SK-MEL-5 (cell line): ENCODE measurements at regions not wholly inside any gene's neighbourhood (a gene's known extent, or its start where the extent isn't known, plus 50 kb on each side); places are given as distances from the start of the nearest gene placed in this dataset.
A peak's percentile ranks its signal among the peaks of the same experiment; 100 is the strongest.

Experiments used
- DNase-seq: peaks from one replicate; pipeline ENCODE4 v3.0.0-alpha.2; 2016; ENCODE audit warnings: low read depth, low spot score
- in situ Hi-C: cut with HindIII; loops from 2 replicates; pipeline ENCODE4 v1.10.0; 2016; ENCODE audit warnings: low sequenced_read_pairs, high pct_unique_total_duplicates, low pct_unique_long_range_greater_than_20kb

DNA sequence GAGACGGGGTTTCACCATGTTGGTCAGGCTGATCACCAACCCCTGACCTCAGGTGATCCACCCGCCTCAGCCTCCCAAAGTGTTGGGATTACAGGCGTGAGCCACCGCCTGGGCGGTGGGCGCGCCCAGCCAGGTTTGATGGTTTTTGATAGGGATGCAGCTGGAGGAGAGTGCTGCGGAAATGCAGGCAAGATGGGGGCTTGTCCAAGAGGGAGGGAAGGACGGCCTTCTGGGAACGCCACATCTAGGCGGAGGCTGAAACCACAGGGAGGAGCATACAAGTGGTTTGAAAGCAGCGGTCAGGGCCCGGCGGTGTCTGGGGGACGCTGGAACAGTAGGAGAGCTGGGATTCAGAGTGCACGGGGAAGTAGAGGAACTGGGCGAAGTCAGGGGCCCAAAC, 134.6 kb downstream of the VRK1 start:
- in situ Hi-C loops: no loop called here
- no peak for DNase-seq

DNA sequence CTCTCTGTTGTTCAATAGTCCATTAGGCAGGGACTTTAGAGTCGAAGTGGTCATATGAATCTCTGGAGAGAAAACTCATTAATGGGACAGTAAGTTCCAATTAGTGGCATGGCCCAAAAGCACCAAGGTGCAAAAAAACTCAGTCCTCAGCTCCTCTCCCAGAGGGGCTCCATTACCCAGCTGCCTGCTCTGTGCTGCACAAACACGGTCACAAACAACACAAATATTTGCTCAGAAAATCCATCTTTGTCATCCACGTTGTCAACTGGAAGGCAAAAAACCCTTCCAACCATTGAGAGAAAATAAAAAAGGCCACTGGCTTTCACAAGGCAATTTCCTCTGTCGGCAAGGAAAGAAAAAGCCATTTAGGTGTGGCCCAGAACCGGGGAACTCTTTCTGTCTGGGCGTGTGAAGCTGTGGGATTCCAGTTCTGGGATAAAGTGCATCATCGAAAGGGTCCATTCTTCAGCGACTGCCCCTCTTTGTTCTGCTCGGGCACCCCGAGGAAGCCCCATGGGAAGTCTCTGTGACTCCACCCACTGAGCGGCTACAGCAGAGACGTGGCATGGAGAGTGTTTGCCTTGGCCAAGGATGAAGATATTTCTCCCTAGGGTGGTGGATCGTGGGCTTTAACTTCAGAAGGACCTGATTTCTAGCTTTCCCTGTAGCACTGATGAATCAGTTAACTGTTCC, 137.6 kb downstream of the VRK1 start:
- no peak for DNase-seq
- in situ Hi-C loops: no loop called here

DNA sequence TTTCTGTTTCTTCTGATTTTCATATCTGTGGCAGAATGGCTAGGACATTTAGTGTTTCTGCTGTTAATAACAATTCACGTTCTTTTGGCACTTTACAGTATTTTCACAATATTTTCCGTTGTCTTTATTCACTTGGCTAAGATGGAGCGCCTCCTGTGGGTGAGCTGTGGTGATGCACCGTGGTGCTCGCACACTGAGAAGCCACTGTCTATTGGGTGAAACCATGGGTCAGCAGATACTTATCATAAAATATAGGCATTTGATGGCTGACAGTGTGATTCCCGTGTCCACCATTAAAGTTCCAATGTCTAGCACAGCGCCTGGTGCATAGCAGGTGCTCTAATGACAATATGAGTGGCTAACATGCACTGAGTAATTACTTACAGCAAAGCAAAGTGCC, 141.8 kb downstream of the VRK1 start:
- in situ Hi-C loops: no loop called here
- peak; percentile 66 for DNase-seq

DNA sequence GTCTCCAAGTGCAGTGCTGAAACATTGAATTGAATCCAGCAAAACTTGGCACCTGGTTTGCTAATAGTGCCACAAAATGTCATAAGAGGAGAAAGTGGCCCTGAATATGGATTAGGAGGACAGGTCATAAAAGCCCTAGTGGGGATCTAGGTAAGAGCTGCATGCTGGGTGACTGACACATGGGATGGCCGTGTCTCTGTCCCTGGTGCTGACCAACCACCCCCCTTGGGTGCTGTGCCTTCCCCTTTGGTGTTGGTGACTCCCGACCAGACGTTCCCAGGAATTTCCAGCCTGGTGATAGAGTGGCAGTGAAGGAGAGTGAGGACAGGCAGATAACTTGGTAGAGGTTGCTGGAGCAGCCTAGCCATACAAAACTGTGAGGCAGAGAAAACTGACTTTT, 142.8 kb downstream of the VRK1 start:
- in situ Hi-C loops: no loop called here
- DNase-seq: peak; percentile 9

DNA sequence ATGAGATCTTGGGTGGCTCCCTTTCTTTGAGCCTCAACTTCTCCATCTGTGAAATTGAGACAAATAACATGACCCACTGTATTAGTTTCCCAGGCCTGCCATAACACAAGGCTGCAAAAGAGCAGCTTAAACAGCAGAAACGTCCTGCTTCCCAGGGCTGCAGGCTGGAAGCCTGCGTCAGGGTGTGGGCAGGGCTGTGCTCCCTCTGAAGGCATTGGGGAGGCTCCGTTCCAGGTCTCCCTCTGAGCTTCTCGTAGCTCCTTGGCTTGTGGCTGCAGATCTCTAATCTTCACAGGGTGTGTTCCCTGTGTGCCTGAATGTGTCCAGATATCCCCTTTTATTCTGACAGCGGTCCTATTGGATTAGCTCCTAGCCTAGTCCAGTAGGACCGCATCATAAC, 147.1 kb downstream of the VRK1 start:
- in situ Hi-C loops: no loop called here
- no peak for DNase-seq

DNA sequence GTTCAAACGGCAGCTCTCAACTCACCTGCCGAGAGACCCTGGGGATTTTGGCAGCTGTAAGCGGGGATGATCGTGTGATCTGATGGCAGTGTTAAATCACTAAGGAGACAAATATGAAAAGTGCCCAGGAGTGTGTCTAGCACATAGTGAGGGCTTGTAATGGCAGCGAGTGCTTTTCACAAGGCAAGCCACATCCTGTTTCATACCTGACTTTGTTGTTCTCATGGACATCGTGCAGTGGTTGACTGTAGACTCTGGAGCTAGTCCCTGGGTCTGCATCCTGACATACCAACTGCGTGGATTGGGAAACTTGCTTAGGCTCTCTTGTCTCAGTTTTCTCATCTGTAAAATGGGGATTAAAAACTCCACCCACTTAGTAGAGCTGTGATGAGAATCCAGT, 148.5 kb downstream of the VRK1 start:
- in situ Hi-C loops: no loop called here
- no peak for DNase-seq

DNA sequence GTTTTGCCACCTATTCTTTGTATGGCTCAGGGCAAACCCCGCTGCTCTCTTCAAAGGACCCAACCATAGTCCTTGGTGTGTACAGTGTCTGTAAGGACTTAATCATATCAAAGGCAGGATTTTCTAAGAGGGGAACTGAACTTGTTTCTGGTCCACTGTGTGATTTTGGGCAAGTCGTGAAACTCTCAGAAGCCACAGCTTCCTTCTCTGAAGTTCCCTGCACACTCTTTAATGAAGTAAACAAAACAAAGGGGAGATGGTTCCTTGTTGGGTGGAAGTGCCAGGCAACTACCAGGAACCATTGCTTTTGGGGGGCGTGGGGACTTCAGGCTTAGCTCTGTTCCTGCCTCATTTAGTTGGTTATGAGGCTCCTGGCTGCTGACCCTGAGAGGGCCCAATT, 152.4 kb downstream of the VRK1 start:
- no peak for DNase-seq
- in situ Hi-C loops: no loop called here

DNA sequence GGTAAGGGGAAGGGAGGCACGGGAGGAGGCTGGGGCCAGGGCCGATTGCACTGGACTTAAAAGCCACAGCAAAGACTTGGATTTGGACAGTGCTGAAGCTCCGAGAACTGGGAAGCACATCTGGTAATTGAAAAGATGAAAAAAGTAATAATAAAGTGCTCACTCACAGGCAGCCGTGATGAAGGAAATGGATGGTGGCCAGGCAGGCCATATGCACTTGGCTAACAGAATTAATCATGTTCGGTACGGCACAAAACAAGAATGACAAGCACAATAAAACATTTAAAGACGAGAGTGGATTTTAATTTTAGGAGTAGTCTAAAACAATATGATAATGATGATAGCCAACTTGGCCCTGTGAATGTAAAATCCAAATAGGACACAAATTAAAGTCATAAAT, 154.3 kb downstream of the VRK1 start:
- DNase-seq: no peak
- in situ Hi-C loops: no loop called here

DNA sequence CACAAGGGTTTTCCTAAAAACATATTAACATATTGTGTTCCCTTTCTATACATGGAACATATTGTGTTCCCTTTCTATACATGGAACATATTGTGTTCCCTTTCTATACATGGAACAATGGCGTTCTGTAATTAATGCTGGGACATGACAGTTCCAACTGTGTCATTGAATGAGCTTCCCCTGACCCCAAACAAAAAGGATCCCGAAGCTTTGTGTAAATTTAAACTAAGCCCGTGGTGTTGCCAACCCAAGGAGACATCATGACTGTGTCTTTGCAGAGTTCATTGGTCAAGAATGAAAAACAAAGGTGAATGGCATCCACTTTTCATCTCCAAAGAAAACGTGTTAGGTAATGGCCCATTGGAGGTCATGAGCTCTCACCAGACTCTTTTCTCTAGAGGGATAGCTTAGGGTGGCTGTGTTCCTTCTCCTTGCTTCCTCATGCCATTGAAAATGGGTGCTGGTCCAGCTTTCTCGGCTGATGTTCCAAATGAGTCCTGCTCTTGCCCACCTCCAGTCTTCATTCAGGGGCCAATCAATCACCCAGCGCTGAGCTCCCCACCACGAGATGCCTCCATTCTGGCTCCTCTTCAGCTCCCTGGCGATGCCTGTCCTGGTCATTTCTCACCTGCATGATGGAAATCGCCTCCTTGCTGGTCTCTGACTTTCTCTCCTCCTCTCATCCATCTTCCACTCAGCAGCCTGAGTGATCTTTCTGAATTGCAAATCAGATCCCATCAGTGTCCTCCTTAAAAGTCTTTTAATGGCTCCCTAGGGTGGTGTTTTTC, 156.1 kb downstream of the VRK1 start:
- in situ Hi-C loops: no loop called here
- DNase-seq: no peak

- DNase-seq: no peak
- in situ Hi-C loops: no loop called here
These were observed 156.6 kb downstream of the VRK1 start for GRCh38 chr14:96953875-96954185.

- in situ Hi-C loops: no loop called here
- DNase-seq: no peak
These were observed 159.5 kb downstream of the VRK1 start for GRCh38 chr14:96956464-96957239.

- DNase-seq: no peak
- in situ Hi-C loops: no loop called here
These were observed 160.9 kb downstream of the VRK1 start for GRCh38 chr14:96958057-96958456.

DNA sequence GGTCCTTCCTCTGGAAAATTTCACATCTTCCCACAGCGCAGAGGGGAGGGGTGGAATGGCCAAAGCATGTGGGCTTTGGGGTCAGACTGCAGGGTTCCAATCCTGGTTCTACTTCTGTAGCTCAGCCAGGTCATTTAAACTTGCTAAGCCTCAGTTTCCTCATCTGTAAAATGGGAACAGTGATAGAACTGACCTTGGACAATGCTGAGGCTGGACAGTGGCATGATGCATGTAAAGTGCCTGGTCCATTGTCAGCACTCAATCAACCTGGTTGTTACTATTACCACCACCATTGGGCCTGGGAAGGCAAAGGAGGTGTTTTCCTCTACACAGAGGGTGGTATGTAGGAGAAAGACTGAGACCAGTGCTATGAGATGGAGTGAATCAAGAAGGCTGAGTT, 162.8 kb downstream of the VRK1 start:
- in situ Hi-C loops: no loop called here
- no peak for DNase-seq

DNA sequence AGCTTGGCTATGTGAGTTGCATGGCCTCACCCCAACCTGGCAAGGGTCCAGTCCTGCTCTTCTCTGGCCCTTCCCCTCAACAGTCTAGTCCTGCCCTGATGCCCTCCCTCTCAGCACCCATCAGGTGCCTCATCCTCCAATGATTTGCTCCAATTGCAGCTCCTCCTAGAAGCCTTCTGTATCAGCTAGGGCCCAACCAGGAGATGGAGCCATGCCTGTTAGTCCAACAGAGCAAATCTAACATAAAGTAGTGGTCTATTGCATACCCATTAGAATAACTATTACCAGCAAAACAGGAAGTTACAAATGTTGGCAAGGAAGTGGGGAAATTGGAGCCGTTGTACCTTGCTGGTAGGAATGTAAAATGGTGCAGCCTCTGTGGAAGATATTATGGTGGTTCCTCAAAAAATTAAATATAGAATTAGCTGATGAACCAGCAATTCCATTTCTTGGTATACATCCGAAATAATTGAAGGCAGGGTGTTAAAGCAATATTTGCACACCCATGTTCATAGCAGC, 163.5 kb downstream of the VRK1 start:
- no peak for DNase-seq
- in situ Hi-C loops: no loop called here

DNA sequence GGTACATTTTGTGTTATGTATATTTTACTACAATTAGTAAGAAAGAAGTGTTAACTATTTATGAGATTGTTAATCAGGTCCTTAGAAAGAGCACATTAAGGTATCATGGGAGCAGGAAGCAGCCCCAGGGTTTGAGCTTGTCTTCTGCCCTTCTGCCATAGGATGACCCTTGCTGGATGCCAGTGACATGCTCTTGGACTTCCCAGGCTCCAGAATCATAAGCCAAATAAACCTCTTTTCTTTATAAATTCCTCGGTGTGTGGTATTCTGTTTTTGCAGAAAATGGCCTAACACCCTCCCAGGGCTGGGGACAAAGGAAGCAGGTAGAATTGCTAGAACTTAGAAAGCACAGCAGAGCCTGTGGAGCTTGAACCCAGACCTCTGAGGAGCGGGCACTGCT, 164.7 kb downstream of the VRK1 start:
- no peak for DNase-seq
- in situ Hi-C loops: no loop called here

GRCh38 chr14:96962337-96962736, 165.2 kb downstream of the VRK1 start:
- no peak for DNase-seq
- in situ Hi-C loops: no loop called here

- in situ Hi-C loops: no loop called here
- DNase-seq: no peak
These were observed 167.7 kb downstream of the VRK1 start for GRCh38 chr14:96964726-96965415.
